ENCODE measurements at regions not wholly inside any gene's neighbourhood (a gene's known extent, or its start where the extent isn't known, plus 50 kb on each side); places are given as distances from the start of the nearest gene placed in this dataset.

GRCh38 chr1:29673669-29674626 is 437.6 kb downstream of the PTPRU start:
- TF ChIP-seq EP300 (IDR thresholded peaks at IDR 0.05), result no peak
- TF ChIP-seq POLR2A (IDR thresholded peaks at IDR 0.05; ENCODE audit: low read depth), result no peak
- TF ChIP-seq CTCF (IDR thresholded peaks at IDR 0.05), result no peak
- TF ChIP-seq POLR2AphosphoS5 (IDR thresholded peaks at IDR 0.05), result no peak

Data from esophagus muscularis mucosa (tissue), 4 donors.